A549 (cell line): ENCODE measurements at regions not wholly inside any gene's neighbourhood (a gene's known extent, or its start where the extent isn't known, plus 50 kb on each side); places are given as distances from the start of the nearest gene placed in this dataset.

Experiments
- ATOH8 ChIP-seq: fragments of 250-450 bp; sonication (Bioruptor Pico); IDR thresholded peaks from 2 replicates; pipeline ENCODE4 v1.5.0; 2020; ENCODE audit warnings: low read depth, mild to moderate bottlenecking, moderate library complexity
- CBX2 ChIP-seq: fragments of 200-600 bp; sonication (generic); IDR thresholded peaks from 2 replicates; pipeline ENCODE4 v1.6.1; 2016; ENCODE audit warnings: low read depth, mild to moderate bottlenecking, borderline replicate concordance
- CEBPB ChIP-seq, 2 experiments: fragments of >200 bp in 1 of 2; sonication (Bioruptor Twin) in 1 of 2; formaldehyde crosslinking in 1 of 2; IDR thresholded peaks; 2 replicates each; pipeline ENCODE4 v1.6.1; 2012 to 2016
- CTCF ChIP-seq: fragments of >200 bp; sonication (Bioruptor Twin); formaldehyde crosslinking; IDR thresholded peaks from 3 replicates; pipeline ENCODE4 v1.5.1; 2016
- FOSL2 ChIP-seq, 2 experiments: fragments of 450-650 bp in 1 of 2; fragments of >200 bp in 1 of 2; sonication (Bioruptor Twin) in 1 of 2; formaldehyde crosslinking; IDR thresholded peaks; 2 replicates each; pipeline versions ENCODE4 v1.5.0 to v1.6.1; 2016 to 2020; ENCODE audit warnings: mild to moderate bottlenecking in 1 of 2, moderate library complexity in 1 of 2
- HOXA7 ChIP-seq: fragments of 250-450 bp; sonication (Bioruptor Pico); IDR thresholded peaks from 2 replicates; pipeline ENCODE4 v1.5.0; 2020; ENCODE audit warnings: mild to moderate bottlenecking, moderate library complexity
- MAFK ChIP-seq: fragments of 450-650 bp; IDR thresholded peaks from 2 replicates; pipeline ENCODE4 v1.6.1; 2014; ENCODE audit not compliant: partially characterized antibody
- MAX ChIP-seq: IDR thresholded peaks from 2 replicates; pipeline ENCODE4 v1.6.1; 2012
- NR3C1 ChIP-seq: fragments of >200 bp; sonication (Bioruptor Twin); formaldehyde crosslinking; IDR thresholded peaks from 3 replicates; pipeline ENCODE4 v1.6.1; 2017
- POLR2A ChIP-seq: IDR thresholded peaks from 2 replicates; pipeline ENCODE4 v1.6.1; 2012; ENCODE audit warnings: mild to moderate bottlenecking, low read length
- REST ChIP-seq: fragments of 200-600 bp; sonication (generic); IDR thresholded peaks from 2 replicates; pipeline ENCODE4 v1.6.1; 2016; ENCODE audit warnings: antibody characterized with exemption, mild to moderate bottlenecking, moderate library complexity
- RNF2 ChIP-seq: fragments of 200-600 bp; sonication (generic); IDR thresholded peaks from 2 replicates; pipeline ENCODE4 v1.6.1; 2016; ENCODE audit warnings: low read depth, mild to moderate bottlenecking, antibody characterized with exemption, moderate library complexity, borderline replicate concordance
- USF2 ChIP-seq: fragments of 450-650 bp; IDR thresholded peaks from 2 replicates; pipeline ENCODE4 v1.6.1; 2014; ENCODE audit warnings: antibody characterized with exemption

GRCh38 chr6:51495610-51496396 is 591.6 kb downstream of the PKHD1 start:
- TF ChIP-seq RNF2 (no peak), USF2 (no peak), CEBPB (IDR thresholded peaks at IDR 0.05) (no peak), CTCF (no peak), POLR2A (no peak), NR3C1 (no peak), REST (no peak), MAFK (no peak), MAX (no peak), CBX2 (no peak), ATOH8 (CRISPR knock-in tag) (no peak), FOSL2 (IDR thresholded peaks at IDR 0.05) (no peak), FOSL2 (CRISPR knock-in tag; IDR thresholded peaks at IDR 0.05) (no peak), HOXA7 (CRISPR knock-in tag) (no peak)
